Activated naive CD8-positive, alpha-beta T cell treated with anti-CD3 and anti-CD28 coated beads for 36 hours (primary cell): ENCODE measurements at regions not wholly inside any gene's neighbourhood (a gene's known extent, or its start where the extent isn't known, plus 50 kb on each side); places are given as distances from the start of the nearest gene placed in this dataset.
A peak's percentile ranks its signal among the peaks of the same experiment; 100 is the strongest.

Experiments
- DNase-seq: peaks from one replicate; pipeline ENCODE4 v3.0.0; 2021
- H3K27ac Mint-ChIP-seq: one replicate; pipeline ENCODE4 v1.8.0; 2022; ENCODE audit warnings: mild to moderate bottlenecking, moderate library complexity, mixed read lengths
- H3K27me3 Mint-ChIP-seq: one replicate; pipeline ENCODE4 v1.8.0; 2022; ENCODE audit warnings: mild to moderate bottlenecking, mixed read lengths
- H3K36me3 Mint-ChIP-seq: one replicate; pipeline ENCODE4 v1.8.0; 2021; ENCODE audit warnings: mild to moderate bottlenecking, mixed read lengths
- H3K4me1 Mint-ChIP-seq: one replicate; pipeline ENCODE4 v1.8.0; 2021; ENCODE audit warnings: mixed read lengths
- H3K4me3 Mint-ChIP-seq: one replicate; pipeline ENCODE4 v1.8.0; 2022; ENCODE audit warnings: mild to moderate bottlenecking, moderate library complexity, mixed read lengths
- H3K9me3 Mint-ChIP-seq: one replicate; pipeline ENCODE4 v1.8.0; 2022; ENCODE audit warnings: mixed read lengths

- Mint-ChIP-seq H3K4me3 (peak overlapping the region; percentile 35), H3K27ac (peak overlapping the region; percentile 92), H3K9me3 (peaks cover 6% of the 10 kb centered on the region), H3K4me1 (peaks cover 74% of the 10 kb centered on the region), H3K36me3 (peaks cover 11% of the 10 kb centered on the region), H3K27me3 (no peaks in the 10 kb centered on the region)
- no peak for DNase-seq
Observed at GRCh38 chr6:111989743-111990142, 64.2 kb upstream of the CCN6 start.

GRCh38 chr6:111990214-111990613 is 63.7 kb upstream of the CCN6 start:
- DNase-seq: no peak
- peaks cover 11% of the 10 kb centered on the region for H3K36me3 Mint-ChIP-seq
- peak overlapping the region; percentile 92 for H3K27ac Mint-ChIP-seq
- peaks cover 73% of the 10 kb centered on the region for H3K4me1 Mint-ChIP-seq
- peak overlapping the region; percentile 35 for H3K4me3 Mint-ChIP-seq
- no peaks in the 10 kb centered on the region for H3K27me3 Mint-ChIP-seq
- peaks cover 6% of the 10 kb centered on the region for H3K9me3 Mint-ChIP-seq

- peaks cover 4% of the 10 kb centered on the region for H3K9me3 Mint-ChIP-seq
- DNase-seq: peak; percentile 44
Observed at GRCh38 chr6:111992851-111993250, 61.1 kb upstream of the CCN6 start.

GRCh38 chr6:111993342-111993741 is 60.6 kb upstream of the CCN6 start:
- H3K27me3 Mint-ChIP-seq: no peaks in the 10 kb centered on the region
- peak overlapping the region; percentile 91 for H3K27ac Mint-ChIP-seq
- H3K4me3 Mint-ChIP-seq: no peak overlapping the region
- no peak for DNase-seq
- peaks cover 4% of the 10 kb centered on the region for H3K9me3 Mint-ChIP-seq
- H3K4me1 Mint-ChIP-seq: peaks cover 79% of the 10 kb centered on the region
- H3K36me3 Mint-ChIP-seq: peaks cover 7% of the 10 kb centered on the region

More at GRCh38 chr6:111992851-111993250, 61.1 kb upstream of the CCN6 start:
- Mint-ChIP-seq H3K27ac (peak overlapping the region; percentile 91), H3K4me1 (peaks cover 79% of the 10 kb centered on the region), H3K27me3 (no peaks in the 10 kb centered on the region), H3K4me3 (no peak overlapping the region), H3K36me3 (peaks cover 11% of the 10 kb centered on the region)

GRCh38 chr6:111994791-111995190 is 59.1 kb upstream of the CCN6 start:
- peaks cover 65% of the 10 kb centered on the region for H3K4me1 Mint-ChIP-seq
- H3K4me3 Mint-ChIP-seq: no peak overlapping the region
- H3K27me3 Mint-ChIP-seq: no peaks in the 10 kb centered on the region
- no peaks in the 10 kb centered on the region for H3K9me3 Mint-ChIP-seq
- no peak for DNase-seq
- peak overlapping the region; percentile 6 for H3K27ac Mint-ChIP-seq
- no peaks in the 10 kb centered on the region for H3K36me3 Mint-ChIP-seq

- no peak for DNase-seq
- no peak overlapping the region for H3K4me3 Mint-ChIP-seq
- H3K27ac Mint-ChIP-seq: no peak overlapping the region
- no peaks in the 10 kb centered on the region for H3K27me3 Mint-ChIP-seq
- H3K9me3 Mint-ChIP-seq: no peaks in the 10 kb centered on the region
- no peaks in the 10 kb centered on the region for H3K36me3 Mint-ChIP-seq
- peaks cover 59% of the 10 kb centered on the region for H3K4me1 Mint-ChIP-seq
Observed at GRCh38 chr6:111995404-111995803, 58.5 kb upstream of the CCN6 start.

- H3K9me3 Mint-ChIP-seq: no peaks in the 10 kb centered on the region
- peak overlapping the region; percentile 66 for H3K4me3 Mint-ChIP-seq
- no peak for DNase-seq
- H3K27me3 Mint-ChIP-seq: no peaks in the 10 kb centered on the region
- peaks cover 52% of the 10 kb centered on the region for H3K4me1 Mint-ChIP-seq
- peak overlapping the region; percentile 81 for H3K27ac Mint-ChIP-seq
- H3K36me3 Mint-ChIP-seq: no peaks in the 10 kb centered on the region
Observed at GRCh38 chr6:111996144-111996865, 57.6 kb upstream of the CCN6 start.

- no peaks in the 10 kb centered on the region for H3K9me3 Mint-ChIP-seq
- peak; percentile 80 for DNase-seq
- no peaks in the 10 kb centered on the region for H3K36me3 Mint-ChIP-seq
- H3K4me3 Mint-ChIP-seq: peak overlapping the region; percentile 66
- no peaks in the 10 kb centered on the region for H3K27me3 Mint-ChIP-seq
- H3K4me1 Mint-ChIP-seq: peaks cover 47% of the 10 kb centered on the region
- peak overlapping the region; percentile 79 for H3K27ac Mint-ChIP-seq
Observed at GRCh38 chr6:111997078-111997852, 56.6 kb upstream of the CCN6 start.

- H3K27ac Mint-ChIP-seq: no peak overlapping the region
- H3K9me3 Mint-ChIP-seq: peaks cover under 1% of the 10 kb centered on the region
- peaks cover under 1% of the 10 kb centered on the region for H3K36me3 Mint-ChIP-seq
- no peak overlapping the region for H3K4me3 Mint-ChIP-seq
- peaks cover 43% of the 10 kb centered on the region for H3K4me1 Mint-ChIP-seq
- no peak for DNase-seq
- H3K27me3 Mint-ChIP-seq: no peaks in the 10 kb centered on the region
Observed at GRCh38 chr6:111997853-111998208, 56.1 kb upstream of the CCN6 start.

- Mint-ChIP-seq H3K27me3 (no peaks in the 10 kb centered on the region), H3K27ac (no peak overlapping the region), H3K4me1 (peaks cover 16% of the 10 kb centered on the region), H3K36me3 (peaks cover 3% of the 10 kb centered on the region), H3K4me3 (no peak overlapping the region), H3K9me3 (peaks cover 3% of the 10 kb centered on the region)
- no peak for DNase-seq
Observed at GRCh38 chr6:112002307-112002706, 51.6 kb upstream of the CCN6 start.
